ENCODE measurements at regions not wholly inside any gene's neighbourhood (a gene's known extent, or its start where the extent isn't known, plus 50 kb on each side); places are given as distances from the start of the nearest gene placed in this dataset.
A peak's percentile ranks its signal among the peaks of the same experiment; 100 is the strongest.
"Not testable (repeated sequence)": the region's sequence is repeated elsewhere in the genome, so short reads cannot be mapped to it uniquely, and the experiment has no call there.

DNA sequence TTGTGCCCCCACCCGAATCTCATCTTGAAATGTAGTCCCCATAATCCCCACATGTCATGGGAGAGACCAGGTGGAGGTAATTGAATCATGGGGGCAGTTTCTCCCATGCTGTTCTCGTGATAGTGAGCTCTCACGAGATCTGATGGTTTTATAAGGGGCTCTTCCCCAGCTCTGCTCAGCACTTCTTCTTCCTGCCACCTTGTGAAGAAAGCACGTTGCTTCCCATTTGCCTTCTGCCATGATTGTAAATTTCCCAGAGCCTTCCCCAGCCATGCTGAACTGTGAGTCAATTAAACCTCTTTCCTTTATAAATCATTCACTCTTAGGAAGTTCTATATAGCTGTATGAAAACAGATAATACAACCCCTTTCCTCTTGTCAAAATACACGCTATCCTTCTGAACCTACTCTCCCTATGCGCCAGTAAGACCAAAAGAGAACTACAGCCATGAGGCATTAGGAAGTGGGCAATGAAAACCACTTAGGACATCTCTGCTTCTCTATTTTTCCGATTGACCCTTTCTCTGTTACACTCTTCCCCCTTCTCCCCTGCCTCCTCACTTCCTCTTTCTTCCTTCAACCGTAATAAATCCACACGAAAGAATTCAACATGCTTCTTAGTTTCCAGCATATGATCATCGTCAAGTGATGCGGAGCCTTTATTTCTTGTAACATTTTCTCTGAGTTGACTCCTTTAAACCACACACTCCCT, 101.2 kb upstream of the WDR11 start:
- DNase-seq, result peak in 1 of 56 donors; percentile 7

DNA sequence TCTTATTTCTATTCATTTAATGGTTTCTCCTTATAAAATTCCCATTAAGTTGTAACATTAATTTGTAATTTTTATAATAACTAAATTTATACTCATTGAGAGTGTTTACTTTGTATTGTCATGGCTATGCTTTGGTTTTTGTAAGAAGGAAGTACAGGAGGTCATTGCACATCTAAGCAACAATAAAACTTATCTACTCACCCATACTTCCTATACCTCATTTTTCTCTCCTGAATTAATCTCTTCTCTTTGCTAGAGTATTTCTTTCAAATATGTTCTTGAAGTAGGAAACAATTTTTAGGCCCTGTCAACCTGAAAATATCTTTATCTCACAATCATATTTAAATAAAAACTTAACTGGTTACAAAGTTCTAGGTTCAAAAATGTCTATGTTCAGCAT, 95.4 kb upstream of the WDR11 start:
- DNase-seq, result no peak

DNA sequence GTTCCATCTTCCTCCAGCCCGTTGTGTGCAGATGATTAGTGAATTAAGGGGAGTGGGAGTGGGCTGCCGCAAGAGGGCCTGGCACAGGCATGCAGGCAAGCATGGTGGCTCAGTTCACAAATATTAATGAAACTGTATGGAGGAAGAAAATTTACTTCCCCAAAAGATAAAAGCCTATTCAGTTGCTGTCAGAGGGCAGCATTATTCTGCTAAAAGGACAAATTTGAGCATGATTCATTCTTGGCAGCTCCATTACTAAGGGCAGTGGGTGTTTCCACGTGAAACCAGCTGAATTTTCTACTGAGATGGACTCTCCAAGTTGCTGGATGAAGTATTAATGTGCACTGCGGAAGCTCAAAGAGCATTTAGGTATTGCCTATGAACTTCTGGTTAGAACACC, 90.9 kb upstream of the WDR11 start:
- DNase-seq, result no peak

DNA sequence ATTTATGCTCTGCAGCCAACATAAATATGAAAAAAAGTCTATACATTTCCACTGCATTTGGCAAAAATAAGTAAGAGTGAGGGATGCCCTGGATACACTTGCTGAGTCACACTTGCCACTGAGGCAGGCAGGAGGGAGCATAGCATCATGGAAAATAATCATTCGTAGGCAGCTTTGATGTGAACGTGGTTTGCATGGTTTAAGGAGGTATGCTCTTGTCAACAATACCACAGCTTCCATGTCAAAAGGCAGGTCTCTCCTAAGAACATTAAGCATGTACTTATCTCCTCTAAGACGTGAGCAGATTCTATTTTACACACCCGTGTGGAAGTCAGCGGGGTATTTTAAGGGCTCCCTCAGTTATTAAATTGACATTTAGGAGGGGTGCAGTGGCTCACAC, 89.2 kb upstream of the WDR11 start:
- no peak for DNase-seq

DNA sequence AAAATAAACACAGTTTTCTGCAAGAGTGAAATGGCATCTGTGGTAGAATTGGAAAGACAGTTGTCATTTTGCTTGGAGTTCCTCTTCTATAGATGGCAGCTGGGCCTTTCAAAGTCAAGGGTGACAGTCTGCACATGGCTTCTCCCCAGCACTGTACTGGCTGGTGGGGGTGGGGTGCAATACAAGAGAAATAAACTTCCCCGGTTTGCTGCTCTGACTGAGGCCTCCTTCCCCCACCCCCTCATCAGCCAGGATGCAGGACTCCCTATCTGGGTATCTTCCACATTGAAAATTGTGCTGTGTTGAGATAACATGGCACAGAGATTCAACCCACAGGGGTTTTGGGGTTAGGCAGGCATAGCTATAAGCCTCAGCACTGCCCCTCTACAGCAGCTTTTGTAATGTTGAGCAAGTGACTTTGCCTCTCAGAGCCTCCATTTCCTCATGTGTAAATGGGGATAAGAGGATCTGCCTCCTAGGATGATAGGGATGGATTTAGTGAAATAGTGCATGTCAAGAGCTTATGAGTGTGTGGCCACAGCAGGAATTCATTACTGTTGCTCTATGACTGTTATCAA, 85.8 kb upstream of the WDR11 start:
- DNase-seq, result no peak

DNA sequence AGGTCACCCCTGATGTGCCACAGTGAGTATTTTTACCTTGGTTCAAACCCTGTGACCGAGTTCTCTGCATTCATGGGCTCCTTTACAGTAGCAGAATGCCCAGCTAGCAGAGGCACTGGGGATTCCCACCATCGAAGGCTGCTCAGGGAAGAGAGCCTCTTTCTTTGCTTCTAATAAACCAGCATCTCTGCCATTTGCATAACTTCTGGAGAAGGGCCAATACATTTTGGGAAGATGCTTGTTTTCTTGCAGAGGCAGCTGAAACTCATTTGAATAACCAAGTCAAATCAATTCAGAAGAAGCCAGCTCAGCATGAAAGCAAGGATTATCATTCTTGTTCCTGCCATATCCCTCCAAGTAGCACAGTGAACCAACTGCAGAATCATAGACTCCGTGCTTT, 82.9 kb upstream of the WDR11 start:
- DNase-seq, result no peak

DNA sequence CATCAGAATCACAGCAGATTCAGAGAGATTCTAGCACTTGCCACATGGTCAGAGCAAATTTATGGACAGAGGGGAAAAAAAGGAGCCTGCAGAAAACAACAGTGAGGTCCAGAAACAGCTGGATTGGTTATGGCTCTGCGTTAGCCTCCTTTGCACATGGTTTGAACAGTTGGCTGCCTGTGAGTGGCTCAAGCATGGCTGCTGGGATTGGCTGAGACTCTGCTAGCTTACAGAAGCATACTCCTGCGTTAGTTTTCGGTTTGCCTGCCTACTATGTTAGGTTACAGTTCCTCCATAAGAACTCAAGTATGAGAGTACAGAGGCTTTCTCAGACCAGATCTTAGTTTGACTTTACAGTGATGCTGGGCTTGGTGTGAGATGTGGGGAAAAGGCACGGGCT, 80.7 kb upstream of the WDR11 start:
- no peak for DNase-seq

DNA sequence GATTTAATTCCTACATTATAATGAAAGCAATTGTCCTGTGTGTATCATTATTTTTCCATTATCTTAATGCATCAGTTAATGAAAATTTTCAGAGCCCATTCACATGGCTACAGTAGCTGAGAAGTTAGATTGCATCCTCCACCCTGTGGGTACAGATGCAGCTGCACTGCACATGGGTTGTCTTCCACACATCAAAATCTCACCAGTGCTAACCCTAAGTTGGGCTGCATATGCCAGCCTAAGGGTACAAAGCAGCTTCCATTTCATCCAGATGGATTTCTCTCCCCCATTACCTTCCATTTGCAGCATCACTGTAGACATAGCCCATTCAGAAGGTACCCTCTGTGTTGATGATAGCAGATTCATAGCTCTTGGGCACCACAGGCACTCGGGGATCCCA, 74.7 kb upstream of the WDR11 start:
- no peak for DNase-seq

DNA sequence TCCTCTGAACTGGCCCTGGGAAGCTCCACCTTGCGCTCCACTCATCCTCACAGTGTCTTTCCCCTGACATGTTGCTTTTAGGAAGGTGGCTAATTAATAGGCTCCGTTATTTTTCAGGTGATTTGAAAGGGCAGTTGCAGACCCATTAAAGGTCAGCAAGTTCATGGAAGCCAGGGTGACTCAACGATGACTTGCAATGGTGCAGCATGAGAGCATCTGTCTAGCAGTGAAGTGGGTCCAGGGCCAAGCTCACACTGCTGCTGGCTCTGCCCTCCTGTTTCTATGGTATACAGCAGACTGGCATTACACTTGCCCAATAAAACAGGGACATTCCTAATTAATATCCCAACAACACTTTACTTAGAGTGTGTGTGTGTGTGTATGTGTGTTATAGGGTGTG, 68.8 kb upstream of the WDR11 start:
- no peak for DNase-seq

DNA sequence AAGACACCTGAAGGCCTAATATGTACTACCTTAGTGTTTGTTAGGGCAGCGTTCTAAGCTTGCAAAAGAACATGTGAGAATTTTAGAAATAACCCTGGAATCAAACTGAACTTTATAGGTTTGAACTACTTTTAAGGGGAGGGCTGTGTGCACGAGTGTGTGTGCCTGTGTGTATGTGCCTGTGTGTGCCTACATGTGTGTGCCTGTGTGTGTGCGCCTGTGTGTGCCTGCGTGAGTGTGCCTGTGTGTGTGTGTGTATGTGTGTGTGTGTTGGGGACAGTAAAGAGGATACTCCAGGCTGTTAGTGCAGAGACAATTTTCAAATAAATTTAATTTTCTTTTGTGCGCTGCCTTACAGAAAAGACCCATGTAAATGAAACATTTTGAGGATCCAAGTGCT, 68.1 kb upstream of the WDR11 start:
- DNase-seq, result no peak

DNA sequence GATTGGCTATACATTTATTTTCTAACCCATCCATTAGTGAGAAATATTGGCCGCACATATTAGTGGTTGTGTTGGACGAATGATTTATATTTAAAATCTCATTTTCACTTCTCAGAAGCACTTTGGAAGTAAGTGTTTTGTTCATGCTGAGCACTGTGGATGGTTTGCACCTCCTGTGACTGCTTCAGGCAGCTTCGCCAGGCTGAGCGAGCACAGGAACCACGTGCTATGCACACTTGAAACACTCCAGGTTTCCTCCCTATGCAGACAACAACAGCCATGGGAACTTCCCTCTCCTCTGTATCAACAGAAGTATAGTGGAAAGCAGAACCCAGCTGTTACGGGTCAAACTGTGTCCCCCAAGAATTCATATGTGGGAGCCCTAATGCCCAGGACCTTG, 67.3 kb upstream of the WDR11 start:
- peak in 3 of 56 donors; percentile 16 to 48 (median 18) for DNase-seq

DNA sequence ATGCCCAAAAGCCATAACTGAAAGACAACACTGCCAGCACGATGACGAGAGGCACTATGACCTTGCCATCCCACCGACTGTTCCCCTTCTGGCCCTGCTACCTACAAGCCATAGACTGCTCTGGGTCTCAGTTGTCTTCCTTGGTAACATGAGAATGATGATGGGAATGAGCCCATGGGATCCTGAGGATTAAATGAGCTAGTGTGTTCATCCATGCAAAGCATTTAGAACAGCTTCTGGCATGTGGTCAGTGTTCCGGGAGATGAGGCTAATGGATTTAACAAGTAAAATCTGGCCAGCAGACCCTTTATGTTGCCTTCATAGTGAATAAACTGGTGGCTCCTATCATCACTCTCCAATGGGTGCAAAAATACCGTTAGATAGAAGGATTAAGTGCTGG, 62.4 kb upstream of the WDR11 start:
- DNase-seq, result no peak

DNA sequence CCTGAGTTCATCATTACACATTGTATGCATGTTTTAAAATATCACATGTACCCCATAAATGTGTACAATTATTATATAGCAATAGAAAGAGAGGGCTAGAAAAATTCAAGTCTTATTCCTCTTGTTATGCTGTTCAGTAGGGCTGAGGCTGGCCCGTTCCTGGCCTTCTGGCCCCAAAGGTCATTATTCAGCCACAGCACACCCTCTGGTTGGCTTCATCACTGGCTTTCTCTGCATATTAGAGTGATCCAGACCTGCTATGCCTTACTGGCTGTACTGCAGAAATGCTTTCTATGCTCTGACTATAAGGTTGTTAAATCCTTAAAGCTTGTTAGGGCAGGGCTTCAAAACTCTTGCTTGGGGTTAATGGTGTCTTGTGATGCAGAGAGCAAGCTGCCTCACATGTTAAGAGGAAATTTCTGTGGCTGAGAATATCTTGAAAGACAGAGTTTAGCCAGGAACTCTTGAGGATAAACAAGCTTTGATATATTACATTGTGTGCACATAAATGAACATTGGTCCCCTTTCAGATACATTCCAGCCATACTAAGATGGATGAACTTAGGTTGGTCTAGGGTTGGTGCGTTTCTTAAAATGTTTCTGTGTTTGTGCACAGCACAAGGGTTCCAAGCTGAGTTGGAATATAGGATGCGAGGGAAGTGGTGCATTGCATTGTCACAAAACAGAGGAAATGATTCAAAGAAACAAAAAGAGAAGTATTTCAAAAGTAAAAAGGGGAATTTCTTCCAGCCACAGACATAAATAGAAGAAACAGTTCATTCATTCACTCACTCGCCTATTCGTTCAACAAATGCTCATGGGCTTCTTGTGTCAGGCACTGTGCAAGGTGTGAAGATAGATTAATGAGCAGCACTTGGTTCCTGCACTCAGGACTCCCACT, 61.6 kb upstream of the WDR11 start:
- no peak for DNase-seq

DNA sequence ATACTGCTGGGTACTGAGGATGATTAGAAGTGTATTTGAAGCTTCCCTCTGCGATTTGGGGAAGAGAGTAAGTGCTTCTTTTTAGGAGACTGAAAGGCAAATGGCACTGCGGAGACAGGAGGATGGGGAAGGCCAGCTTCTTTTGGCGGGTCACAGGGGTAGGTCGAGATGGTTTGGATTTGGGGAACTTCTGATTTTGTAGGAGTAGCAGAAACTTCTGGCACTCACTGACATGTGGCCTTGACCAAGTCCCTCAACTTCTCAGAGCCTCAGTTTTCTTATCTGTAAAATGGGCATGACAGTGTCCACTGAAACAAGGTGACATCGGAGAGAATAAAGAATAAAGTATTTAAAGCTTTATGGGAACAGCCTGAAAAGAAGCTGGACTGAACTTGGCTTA, 59.8 kb upstream of the WDR11 start:
- no peak for DNase-seq

DNA sequence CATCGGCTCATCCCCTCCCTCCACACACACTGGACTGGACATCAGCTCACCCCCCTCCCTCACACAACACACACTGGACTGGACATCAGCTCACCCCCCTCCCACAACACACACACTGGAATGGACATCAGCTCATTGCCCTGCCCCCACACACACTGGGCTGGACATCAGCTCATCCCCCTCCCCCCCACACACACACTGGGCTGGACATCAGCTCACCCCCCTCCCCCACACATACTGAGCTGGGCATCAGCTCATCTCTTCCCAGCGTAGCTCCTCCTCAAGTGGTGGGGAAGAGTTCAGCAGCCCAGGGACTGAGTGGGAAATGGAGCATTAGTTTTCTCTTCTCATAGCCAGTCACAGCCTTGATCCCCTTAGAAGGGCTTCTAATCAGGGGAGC, 58.1 kb upstream of the WDR11 start:
- no peak for DNase-seq

DNA sequence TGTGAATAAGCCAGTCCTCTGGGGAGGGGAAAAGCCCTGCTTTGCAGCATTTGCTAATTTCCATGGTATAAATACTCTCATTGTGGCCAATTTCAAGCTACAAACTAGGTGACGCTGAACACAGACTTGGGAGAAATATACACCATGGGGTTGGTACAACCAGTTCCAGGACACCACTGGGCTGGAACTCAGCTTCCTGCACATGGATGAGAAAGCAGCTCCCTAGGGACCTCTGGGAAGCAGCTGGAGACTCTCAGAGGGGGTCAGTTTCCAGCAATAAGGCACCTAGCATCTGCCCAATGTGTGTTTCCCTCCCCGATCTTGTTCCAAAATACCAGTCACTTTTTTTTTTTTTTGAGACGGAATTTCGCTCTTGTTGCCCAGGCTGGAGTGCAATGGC, 56.8 kb upstream of the WDR11 start:
- DNase-seq, result no peak

DNA sequence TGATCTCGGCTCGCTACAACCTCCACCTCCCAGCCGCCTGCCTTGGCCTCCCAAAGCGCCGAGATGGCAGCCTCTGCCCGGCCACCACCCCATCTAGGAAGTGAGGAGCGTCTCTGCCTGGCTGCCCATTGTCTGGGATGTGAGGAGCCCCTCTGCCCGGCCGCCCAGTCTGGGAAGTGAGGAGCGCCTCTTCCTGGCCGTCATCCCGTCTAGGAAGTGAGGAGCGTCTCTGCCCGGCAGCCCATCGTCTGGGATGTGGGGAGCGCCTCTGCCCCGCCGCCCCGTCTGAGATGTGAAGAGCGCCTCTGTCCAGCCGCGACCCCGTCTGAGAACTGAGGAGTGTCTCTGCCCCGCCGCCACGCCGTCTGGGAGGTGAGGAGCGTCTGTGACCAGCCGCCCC, 52.9 kb upstream of the WDR11 start:
- not testable (repeated sequence) for DNase-seq

DNA sequence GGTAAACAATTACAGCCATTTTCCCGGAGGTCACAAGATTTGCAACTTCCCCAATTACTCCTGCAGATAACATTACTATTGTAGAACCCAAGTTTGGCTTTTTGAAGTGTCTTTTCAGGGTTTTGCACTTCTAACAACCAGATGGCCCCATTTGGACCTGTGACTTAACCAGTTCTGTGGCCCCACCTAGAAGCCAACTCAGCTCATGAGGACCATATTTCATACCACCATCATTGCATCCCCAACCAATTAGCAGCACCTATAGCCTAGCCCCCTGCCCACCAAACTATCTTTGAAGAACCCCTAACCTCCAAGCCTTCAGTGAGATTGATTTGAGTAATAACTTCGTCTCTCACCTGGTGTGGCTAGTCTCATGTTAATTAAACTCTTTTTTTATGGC, 51.3 kb upstream of the WDR11 start:
- no peak for DNase-seq

DNA sequence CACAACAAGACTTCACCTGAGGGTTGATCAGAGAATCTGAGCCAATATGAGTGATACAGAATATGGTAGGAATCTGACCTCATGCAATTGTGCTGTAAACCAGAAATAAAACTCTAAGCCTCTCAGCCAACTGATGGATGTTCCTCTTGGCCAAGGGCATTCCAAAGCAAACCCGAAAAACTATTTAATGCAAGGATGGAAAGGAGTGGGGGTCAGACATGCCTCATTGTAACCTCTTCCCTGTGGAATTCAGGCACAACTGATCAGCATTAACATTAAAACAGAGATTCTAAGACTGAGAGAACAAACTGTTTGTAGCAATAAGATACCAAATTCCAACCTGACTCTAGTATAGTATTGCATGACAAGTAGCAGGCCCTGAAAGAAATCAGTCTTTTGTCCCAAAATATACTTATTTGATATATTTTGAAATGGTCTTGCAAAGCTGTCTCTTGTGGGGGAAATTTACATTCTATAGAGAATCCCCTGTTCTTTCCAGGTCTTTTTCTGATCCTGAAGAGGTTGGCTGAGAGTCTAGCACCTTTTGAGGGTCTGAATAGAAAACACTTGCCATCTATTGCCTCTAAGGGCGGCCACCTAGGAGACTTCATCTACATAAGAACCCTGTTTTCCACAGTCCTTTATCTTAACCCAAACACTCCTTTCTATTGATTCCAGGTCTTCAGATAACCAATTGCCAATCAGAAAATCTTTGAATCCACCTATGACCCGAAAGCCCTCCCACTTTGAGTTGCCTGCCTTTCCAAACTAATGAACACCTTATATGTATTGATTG, 50.4 kb upstream of the WDR11 start:
- DNase-seq, result no peak

Data from amygdala (tissue), 56 donors.